HCT116 (cell line): ENCODE measurements at regions not wholly inside any gene's neighbourhood (a gene's known extent, or its start where the extent isn't known, plus 50 kb on each side); places are given as distances from the start of the nearest gene placed in this dataset.

Experiments
- POLR2A ChIP-seq: IDR thresholded peaks from 2 replicates; pipeline ENCODE4 v1.7.0; 2011; ENCODE audit warnings: borderline replicate concordance; ENCODE audit not compliant: insufficient read depth, insufficient read length; ENCODE audit errors: extremely low read depth
- POLR2AphosphoS5 ChIP-seq: IDR thresholded peaks from 2 replicates; pipeline ENCODE4 v1.6.1; 2011; ENCODE audit warnings: mild to moderate bottlenecking, low read depth, low read length, moderate library complexity
- YY1 ChIP-seq: IDR thresholded peaks from 2 replicates; pipeline ENCODE4 v1.6.1; 2011; ENCODE audit warnings: low read length, low read depth, moderate library complexity, mild to moderate bottlenecking; ENCODE audit not compliant: insufficient replicate concordance; ENCODE audit errors: extremely low read depth
- ZBTB33 ChIP-seq: IDR thresholded peaks from 2 replicates; pipeline ENCODE4 v1.6.1; 2011; ENCODE audit warnings: mild to moderate bottlenecking, low read length, moderate library complexity; ENCODE audit not compliant: insufficient replicate concordance; ENCODE audit errors: extremely low read depth
- TF ChIP-seq, protein P1 (sequence below): IDR thresholded peaks from 2 replicates; pipeline ENCODE4 v1.6.1; 2012; ENCODE audit warnings: low read depth

DNA sequence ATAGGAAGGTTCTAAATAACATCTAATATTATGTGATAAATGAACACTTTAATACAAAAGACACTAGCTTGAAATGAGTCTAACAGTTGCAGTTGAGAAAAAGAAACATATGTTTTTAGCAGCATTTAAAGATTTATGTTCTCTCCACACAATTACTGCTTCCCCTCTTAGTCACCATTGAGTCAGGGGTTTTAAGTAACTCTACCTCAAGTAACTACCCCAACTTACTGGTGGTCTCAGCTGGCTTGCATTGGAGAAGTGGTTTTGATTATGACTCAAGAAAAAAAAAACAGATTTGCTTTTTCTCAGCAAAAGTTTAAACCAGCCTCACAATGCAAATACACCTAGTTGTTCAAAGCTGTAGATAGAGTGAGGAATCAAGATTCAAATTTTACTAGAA is 1216.5 kb upstream of the CDH9 start:
- TF ChIP-seq ZBTB33 (no peak), YY1 (no peak), POLR2A (no peak), POLR2AphosphoS5 (no peak)
- TF ChIP-seq, protein P1, sequence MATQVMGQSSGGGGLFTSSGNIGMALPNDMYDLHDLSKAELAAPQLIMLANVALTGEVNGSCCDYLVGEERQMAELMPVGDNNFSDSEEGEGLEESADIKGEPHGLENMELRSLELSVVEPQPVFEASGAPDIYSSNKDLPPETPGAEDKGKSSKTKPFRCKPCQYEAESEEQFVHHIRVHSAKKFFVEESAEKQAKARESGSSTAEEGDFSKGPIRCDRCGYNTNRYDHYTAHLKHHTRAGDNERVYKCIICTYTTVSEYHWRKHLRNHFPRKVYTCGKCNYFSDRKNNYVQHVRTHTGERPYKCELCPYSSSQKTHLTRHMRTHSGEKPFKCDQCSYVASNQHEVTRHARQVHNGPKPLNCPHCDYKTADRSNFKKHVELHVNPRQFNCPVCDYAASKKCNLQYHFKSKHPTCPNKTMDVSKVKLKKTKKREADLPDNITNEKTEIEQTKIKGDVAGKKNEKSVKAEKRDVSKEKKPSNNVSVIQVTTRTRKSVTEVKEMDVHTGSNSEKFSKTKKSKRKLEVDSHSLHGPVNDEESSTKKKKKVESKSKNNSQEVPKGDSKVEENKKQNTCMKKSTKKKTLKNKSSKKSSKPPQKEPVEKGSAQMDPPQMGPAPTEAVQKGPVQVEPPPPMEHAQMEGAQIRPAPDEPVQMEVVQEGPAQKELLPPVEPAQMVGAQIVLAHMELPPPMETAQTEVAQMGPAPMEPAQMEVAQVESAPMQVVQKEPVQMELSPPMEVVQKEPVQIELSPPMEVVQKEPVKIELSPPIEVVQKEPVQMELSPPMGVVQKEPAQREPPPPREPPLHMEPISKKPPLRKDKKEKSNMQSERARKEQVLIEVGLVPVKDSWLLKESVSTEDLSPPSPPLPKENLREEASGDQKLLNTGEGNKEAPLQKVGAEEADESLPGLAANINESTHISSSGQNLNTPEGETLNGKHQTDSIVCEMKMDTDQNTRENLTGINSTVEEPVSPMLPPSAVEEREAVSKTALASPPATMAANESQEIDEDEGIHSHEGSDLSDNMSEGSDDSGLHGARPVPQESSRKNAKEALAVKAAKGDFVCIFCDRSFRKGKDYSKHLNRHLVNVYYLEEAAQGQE, result no peak
